KOPT-K1 (cell line): ENCODE measurements at regions not wholly inside any gene's neighbourhood (a gene's known extent, or its start where the extent isn't known, plus 50 kb on each side); places are given as distances from the start of the nearest gene placed in this dataset.
"Not testable (repeated sequence)": the region's sequence is repeated elsewhere in the genome, so short reads cannot be mapped to it uniquely, and the experiment has no call there.

Experiments
- H3K27ac ChIP-seq: fragments of 200-600 bp; sonication (generic); 2 replicates; pipeline ENCODE4 v1.5.1; 2016; ENCODE audit warnings: antibody characterized with exemption, mild to moderate bottlenecking, low read depth, low read length; ENCODE audit not compliant: poor library complexity, severe bottlenecking
- H3K36me3 ChIP-seq: fragments of 200-600 bp; sonication (generic); 2 replicates; pipeline ENCODE4 v1.5.1; 2017; ENCODE audit warnings: antibody characterized with exemption, mild to moderate bottlenecking, low read length, moderate library complexity; ENCODE audit not compliant: insufficient read depth
- H3K9me3 ChIP-seq: fragments of 200-600 bp; sonication (generic); 2 replicates; pipeline ENCODE4 v1.5.1; 2017; ENCODE audit warnings: antibody characterized with exemption, low read length, mild to moderate bottlenecking; ENCODE audit not compliant: insufficient read depth, poor library complexity, severe bottlenecking

DNA sequence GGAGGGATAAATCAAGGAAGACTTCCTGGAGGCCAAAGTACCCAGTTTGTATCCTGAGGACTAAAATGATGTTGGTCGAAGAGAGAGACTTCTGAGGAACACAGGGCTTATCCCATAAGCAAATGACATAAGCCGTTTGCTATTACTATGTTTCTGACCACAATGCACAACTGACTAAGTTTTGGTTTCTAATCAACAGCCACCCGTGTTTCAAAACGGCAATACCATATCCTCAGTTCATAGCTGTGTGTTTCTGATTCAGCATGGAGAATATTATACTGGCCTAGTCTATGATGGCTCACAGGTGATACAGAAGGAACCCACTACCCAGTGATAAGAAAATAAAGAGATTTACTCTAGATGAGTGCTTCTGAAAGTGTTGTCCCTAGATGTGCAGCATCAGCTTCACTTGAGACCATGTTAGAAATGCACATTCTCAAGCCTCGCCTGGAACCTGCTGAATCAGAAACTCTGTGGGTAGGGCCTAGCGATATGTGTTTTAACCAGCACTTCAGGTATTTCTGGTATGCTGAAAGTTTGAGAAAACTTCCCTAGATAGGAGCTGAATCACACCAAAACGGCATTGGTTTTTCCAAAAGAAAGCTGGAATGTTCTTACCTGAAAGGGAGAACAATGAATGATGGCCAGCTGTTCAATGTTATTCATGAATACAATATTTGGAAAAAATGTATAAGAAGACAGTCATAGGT is 639.7 kb upstream of the NR2F2 start:
- H3K9me3 ChIP-seq, result peaks cover 19% of the 10 kb centered on the region
- no peak overlapping the region for H3K27ac ChIP-seq
- no peaks in the 10 kb centered on the region for H3K36me3 ChIP-seq

DNA sequence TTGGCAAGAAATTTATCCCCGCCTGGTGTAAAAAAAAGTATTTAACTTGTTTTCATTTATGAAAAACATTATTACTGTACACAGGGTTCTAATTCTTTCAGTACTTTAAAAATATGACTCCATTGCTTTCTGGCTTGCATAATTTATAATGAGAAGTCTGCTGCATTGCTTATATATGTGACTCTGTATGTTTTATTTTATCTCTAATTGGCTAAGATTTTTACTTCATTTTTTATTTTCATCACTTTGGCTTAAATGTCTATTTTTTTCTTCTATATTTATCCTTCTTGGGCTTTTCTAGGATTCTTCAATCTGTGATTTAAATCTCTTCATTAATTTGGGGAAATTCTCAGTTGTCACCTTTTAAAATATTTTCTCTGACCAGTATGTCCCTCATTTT is 636.6 kb upstream of the NR2F2 start:
- Histone ChIP-seq H3K36me3 (no peaks in the 10 kb centered on the region), H3K27ac (no peak overlapping the region), H3K9me3 (peaks cover 19% of the 10 kb centered on the region)

DNA sequence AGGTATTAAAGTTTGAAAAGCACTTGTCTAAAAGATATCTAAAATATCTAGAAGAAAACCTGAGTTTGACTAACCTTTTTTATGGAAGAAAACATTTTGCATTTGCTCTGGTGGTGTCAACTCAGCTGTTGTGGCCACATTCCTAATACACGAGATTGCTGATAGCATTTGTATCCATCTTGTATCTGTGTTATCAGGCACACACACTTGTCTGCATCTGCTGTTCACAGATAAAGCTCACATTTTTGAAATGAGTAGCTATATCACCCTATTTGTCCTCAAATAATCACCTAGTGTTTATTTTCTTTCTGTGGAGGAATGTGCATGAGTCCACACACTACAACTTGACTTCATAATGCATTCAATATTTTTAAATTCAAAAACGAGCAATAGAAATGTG is 632.3 kb upstream of the NR2F2 start:
- peaks cover 55% of the 10 kb centered on the region for H3K9me3 ChIP-seq
- no peaks in the 10 kb centered on the region for H3K36me3 ChIP-seq
- H3K27ac ChIP-seq, result no peak overlapping the region

GRCh38 chr15:95698951-95699350 is 631.5 kb upstream of the NR2F2 start:
- Histone ChIP-seq H3K36me3 (no peaks in the 10 kb centered on the region), H3K27ac (no peak overlapping the region), H3K9me3 (peaks cover 49% of the 10 kb centered on the region)

- Histone ChIP-seq H3K36me3 (no peaks in the 10 kb centered on the region), H3K27ac (no peak overlapping the region), H3K9me3 (peaks cover 43% of the 10 kb centered on the region)
Observed at GRCh38 chr15:95699578-95699977, 630.9 kb upstream of the NR2F2 start.

GRCh38 chr15:95700692-95701091 is 629.8 kb upstream of the NR2F2 start:
- H3K9me3 ChIP-seq, result peaks cover 36% of the 10 kb centered on the region
- not testable (repeated sequence) for H3K27ac ChIP-seq, H3K36me3 ChIP-seq

- Histone ChIP-seq H3K36me3 (no peaks in the 10 kb centered on the region), H3K9me3 (peaks cover 36% of the 10 kb centered on the region), H3K27ac (no peak overlapping the region)
Observed at GRCh38 chr15:95701410-95701809, 629.1 kb upstream of the NR2F2 start.

DNA sequence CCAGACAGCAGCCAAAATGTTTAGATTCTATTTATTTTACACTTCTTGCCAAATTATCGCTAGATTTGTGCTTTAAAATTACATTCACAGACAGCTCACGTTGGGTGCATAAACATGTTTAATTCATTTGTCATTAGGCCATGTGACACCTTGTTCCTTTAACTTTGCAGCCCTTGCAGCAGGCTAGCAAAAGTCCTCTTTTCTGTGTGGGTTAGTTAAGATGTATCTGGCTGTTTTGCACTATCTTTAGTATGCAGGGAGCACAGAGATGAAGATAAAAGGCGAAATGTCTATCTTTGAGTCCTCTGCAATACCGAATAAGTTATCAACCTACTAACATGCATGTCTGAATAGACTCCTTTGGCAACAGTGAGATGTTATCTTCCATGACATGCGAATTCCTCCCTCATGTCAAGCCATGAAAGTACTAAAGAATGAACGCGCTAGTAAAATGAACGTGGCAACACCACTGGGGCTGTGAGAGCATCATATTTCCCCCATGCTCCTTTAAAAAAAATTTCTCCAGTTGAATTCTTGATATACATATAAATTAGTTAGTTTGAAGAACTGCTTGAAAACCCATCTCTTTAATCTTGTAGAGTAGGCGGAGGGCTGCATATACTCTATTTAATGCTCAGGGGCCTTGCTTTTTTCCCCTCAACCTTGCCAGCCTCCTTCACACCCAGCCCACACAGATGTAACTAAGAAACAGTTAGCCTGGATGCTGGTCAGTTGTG is 620.4 kb upstream of the NR2F2 start:
- H3K27ac ChIP-seq, result no peak overlapping the region
- no peaks in the 10 kb centered on the region for H3K36me3 ChIP-seq
- H3K9me3 ChIP-seq, result no peaks in the 10 kb centered on the region

DNA sequence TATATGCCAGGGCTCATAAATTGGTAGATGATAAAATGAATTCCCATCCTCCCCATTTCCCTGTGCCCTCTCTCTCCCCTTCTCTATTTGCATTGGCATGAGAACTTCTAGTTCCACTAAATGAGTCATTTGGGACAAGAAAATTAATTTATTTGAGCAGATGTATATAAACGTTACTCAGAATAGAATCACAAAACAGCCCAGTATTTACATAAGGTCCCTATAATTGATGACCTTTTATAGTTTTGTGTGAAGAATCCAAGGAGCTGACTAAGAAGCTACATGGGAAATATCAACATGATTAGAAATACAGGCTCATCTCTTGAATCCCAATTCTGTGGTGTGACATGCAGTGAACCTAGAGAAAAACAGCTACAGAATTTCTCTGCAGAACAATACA is 617.7 kb upstream of the NR2F2 start:
- Histone ChIP-seq H3K27ac (no peak overlapping the region), H3K36me3 (no peaks in the 10 kb centered on the region), H3K9me3 (no peaks in the 10 kb centered on the region)

- Histone ChIP-seq H3K9me3 (no peaks in the 10 kb centered on the region), H3K36me3 (no peaks in the 10 kb centered on the region), H3K27ac (no peak overlapping the region)
Observed at GRCh38 chr15:95713324-95713723, 617.2 kb upstream of the NR2F2 start.

DNA sequence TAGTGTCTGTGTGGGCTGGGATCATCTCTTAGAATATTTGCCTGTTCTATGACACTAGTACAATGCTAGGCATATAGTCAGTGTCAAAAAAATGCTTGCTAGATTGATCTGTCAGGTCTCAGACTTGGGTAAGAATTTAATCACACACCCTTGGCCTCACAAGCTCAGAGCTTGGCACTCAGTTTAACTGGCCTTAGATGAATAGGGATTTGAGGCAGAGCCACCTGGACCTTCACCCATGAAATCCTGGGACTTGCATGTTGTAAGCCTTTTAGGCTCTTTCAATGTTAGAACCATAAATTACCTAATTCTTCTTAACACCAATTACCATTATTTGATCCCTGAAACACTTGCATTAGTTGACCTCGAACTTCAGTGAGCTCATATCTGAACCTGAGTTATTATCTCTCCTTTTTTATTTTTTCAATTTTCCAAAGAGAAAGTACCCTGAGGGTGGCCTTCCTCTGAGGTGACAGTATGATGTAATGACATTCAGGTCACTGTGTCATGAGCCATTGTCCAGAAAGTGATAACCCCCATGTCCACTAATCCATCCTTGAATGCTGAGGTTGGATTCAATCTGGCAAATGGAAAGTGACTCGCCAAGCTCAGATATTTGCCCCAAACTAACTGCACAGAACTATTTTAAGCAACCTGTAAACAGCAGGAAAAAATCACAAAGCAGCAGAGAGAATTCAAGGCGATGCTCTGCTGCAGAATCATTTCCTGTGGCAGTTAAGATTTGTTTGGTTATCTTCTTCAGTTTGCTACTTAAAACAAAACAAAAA is 615.2 kb upstream of the NR2F2 start:
- Histone ChIP-seq H3K36me3 (no peaks in the 10 kb centered on the region), H3K27ac (no peak overlapping the region), H3K9me3 (no peaks in the 10 kb centered on the region)

GRCh38 chr15:95715906-95716656 is 614.4 kb upstream of the NR2F2 start:
- no peaks in the 10 kb centered on the region for H3K9me3 ChIP-seq
- H3K27ac ChIP-seq, result no peak overlapping the region
- no peaks in the 10 kb centered on the region for H3K36me3 ChIP-seq

GRCh38 chr15:95716708-95717107 is 613.8 kb upstream of the NR2F2 start:
- H3K27ac ChIP-seq, result no peak overlapping the region

DNA sequence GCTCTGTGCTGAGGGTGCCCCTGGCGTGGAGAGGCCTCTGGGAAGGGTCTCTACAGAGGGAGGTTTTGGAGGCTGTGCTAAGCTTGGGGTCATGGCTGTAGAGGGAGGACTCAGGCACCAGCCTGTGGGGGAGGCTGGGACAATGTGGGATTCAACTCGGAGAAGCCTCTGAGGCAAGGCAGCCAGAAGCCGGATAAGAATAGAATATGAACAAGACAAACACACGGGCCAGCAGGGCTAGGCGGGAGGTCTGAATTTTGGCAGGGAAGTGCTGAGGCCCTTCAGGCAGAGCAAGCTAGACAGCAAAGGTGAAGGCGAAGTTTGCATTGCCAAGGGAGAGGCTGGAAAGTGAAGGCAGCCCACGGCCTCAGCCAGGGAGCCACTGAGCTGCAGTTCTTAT is 612.1 kb upstream of the NR2F2 start:
- Histone ChIP-seq H3K9me3 (no peaks in the 10 kb centered on the region), H3K27ac (no peak overlapping the region), H3K36me3 (no peaks in the 10 kb centered on the region)

More at GRCh38 chr15:95716708-95717107, 613.8 kb upstream of the NR2F2 start:
- Histone ChIP-seq H3K9me3 (no peaks in the 10 kb centered on the region), H3K36me3 (no peaks in the 10 kb centered on the region)
